NT2/D1 (cell line): ENCODE measurements at regions not wholly inside any gene's neighbourhood (a gene's known extent, or its start where the extent isn't known, plus 50 kb on each side); places are given as distances from the start of the nearest gene placed in this dataset.

Experiments
- YY1 ChIP-seq: IDR thresholded peaks from 2 replicates; pipeline ENCODE4 v1.6.1; 2011; ENCODE audit not compliant: insufficient read length, insufficient read depth
- ZNF274 ChIP-seq: IDR thresholded peaks from 2 replicates; pipeline ENCODE4 v1.6.1; 2011; ENCODE audit warnings: mild to moderate bottlenecking, low read depth, low read length

DNA sequence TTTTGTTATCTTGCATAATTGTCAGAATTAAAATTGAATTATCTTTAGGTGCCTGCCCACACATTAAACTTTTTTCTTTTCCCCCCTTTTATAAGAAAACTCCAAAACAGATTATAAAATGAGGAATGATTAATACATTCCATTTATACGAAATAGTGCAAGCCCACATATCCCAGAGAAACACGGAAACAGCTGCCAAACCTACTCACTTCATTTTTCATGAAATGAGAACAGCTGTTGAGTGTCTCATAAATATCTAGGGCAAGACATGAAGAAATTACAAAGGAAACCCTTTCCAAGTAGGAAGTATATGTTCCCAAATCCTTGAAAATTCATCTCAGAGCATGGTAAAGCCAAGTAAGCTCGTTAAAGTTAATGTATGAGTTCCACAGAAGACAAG lies 459.4 kb upstream of the NMUR2 start:
- TF ChIP-seq ZNF274: no peak
- TF ChIP-seq YY1: no peak
